Right lobe of liver (tissue), 6 donors: ENCODE measurements at regions not wholly inside any gene's neighbourhood (a gene's known extent, or its start where the extent isn't known, plus 50 kb on each side); places are given as distances from the start of the nearest gene placed in this dataset.

Source experiments
- ATAC-seq, 4 donors: fragments of 200-7000 bp; cut with Tn5 transposase; one replicate each; pipeline ENCODE4 v1.9.1; 2020; ENCODE audit warnings: mild to moderate bottlenecking in 4 of 4, moderate library complexity in 4 of 4
- DNase-seq, 3 donors: peaks; one replicate each; pipeline ENCODE4 v3.0.0-alpha.2; 2020
- H3K27ac ChIP-seq, 3 donors: fragments of 200-600 bp; one replicate each; pipeline ENCODE4 v1.8.0; 2022
- H3K27me3 ChIP-seq, 2 donors: fragments of 200-600 bp; one replicate each; pipeline ENCODE4 v1.8.0; 2022
- H3K36me3 ChIP-seq, 4 donors: fragments of 200-600 bp; sonication (generic) in 1 of 4; one replicate each; pipeline versions ENCODE4 v1.5.1 to v1.8.0; 2017 to 2022; ENCODE audit warnings: control low read depth in 1 of 4
- H3K4me1 ChIP-seq, 4 donors: fragments of 200-600 bp; sonication (generic) in 1 of 4; one replicate each; pipeline versions ENCODE4 v1.5.1 to v1.8.0; 2017 to 2022; ENCODE audit warnings: control low read depth in 1 of 4
- H3K4me3 ChIP-seq, 3 donors: fragments of 200-600 bp; one replicate each; pipeline ENCODE4 v1.8.0; 2022
- H3K9me3 ChIP-seq, 4 donors: fragments of 200-600 bp; sonication (generic) in 1 of 4; one replicate each; pipeline versions ENCODE4 v1.5.1 to v1.8.0; 2017 to 2022; ENCODE audit warnings: control low read depth in 1 of 4
- CTCF ChIP-seq, 4 donors: fragments of 200-600 bp in 3 of 4; fragments of 450-650 bp in 1 of 4; IDR thresholded peaks; one replicate each; pipeline versions ENCODE4 v1.5.1 to v1.8.0; 2016 to 2022; ENCODE audit warnings: antibody characterized with exemption in 4 of 4, mild to moderate bottlenecking in 2 of 4
- POLR2A ChIP-seq: fragments of 450-650 bp; IDR thresholded peaks from one replicate; pipeline ENCODE4 v1.6.1; 2017; ENCODE audit warnings: antibody characterized with exemption, mild to moderate bottlenecking
- WGBS: methylation state at CpG from one replicate; pipeline ENCODE4 v1.1.6; 2018; ENCODE audit warnings: low coverage, low lambda C conversion rate; ENCODE audit not compliant: insufficient coverage; ENCODE audit errors: missing lambda C conversion rate; 5-methylcytosine and 5-hydroxymethylcytosine counted together
- intact Hi-C, 2 donors: fragments of 100-400 bp; cut with DNase I; formaldehyde crosslinking; loops; one replicate each; pipeline versions ENCODE4 v1.11.2 to v1.14.1; 2022
- donor health status: DM: no; HTN: yes; CAD: no.
- donor health status: DM: no; HTN: no; CAD: no.
- donor health status: DM: no; HTN: no; CAD: no.
- donor health status: DM: no; HTN: yes; CAD: no.
- donor health status: DM: no; HTN: yes; CAD: no.

GRCh38 chr1:30811187-30811586 lies 53.6 kb upstream of the LAPTM5 start:
- ATAC-seq (no peak), DNase-seq (no peak)
- Histone ChIP-seq H3K27me3 (no peaks in the 10 kb centered on the region), H3K9me3 (no peaks in the 10 kb centered on the region), H3K4me3 (no peak overlapping the region), H3K27ac (no peak overlapping the region), H3K4me1 (no peaks in the 10 kb centered on the region), H3K36me3 (no peaks in the 10 kb centered on the region)
- intact Hi-C loops: no loop called here
- TF ChIP-seq POLR2A (no peak), CTCF (IDR thresholded peaks at IDR 0.05) (no peak)

GRCh38 chr1:30810416-30811080 lies 53.0 kb upstream of the LAPTM5 start:
- no peak for TF ChIP-seq CTCF (IDR thresholded peaks at IDR 0.05)
- no peak for TF ChIP-seq POLR2A
- DNase-seq (no peak), ATAC-seq (no peak)
- H3K4me1 ChIP-seq: no peaks in the 10 kb centered on the region
- H3K27me3 ChIP-seq: no peaks in the 10 kb centered on the region
- H3K36me3 ChIP-seq: no peaks in the 10 kb centered on the region
- intact Hi-C loops: no loop called here
- no peaks in the 10 kb centered on the region for H3K9me3 ChIP-seq
- H3K27ac ChIP-seq: no peak overlapping the region
- WGBS: 71% methylated on average over 12 of the region's 12 CpGs
- H3K4me3 ChIP-seq: no peak overlapping the region

- Histone ChIP-seq H3K27ac (no peak overlapping the region), H3K9me3 (no peaks in the 10 kb centered on the region)
These were observed 52.1 kb upstream of the LAPTM5 start for GRCh38 chr1:30809514-30810263.

GRCh38 chr1:30808067-30808662 lies 50.6 kb upstream of the LAPTM5 start:
- ATAC-seq (no peak), DNase-seq (no peak)
- TF ChIP-seq CTCF (IDR thresholded peaks at IDR 0.05) (no peak), POLR2A (no peak)
- WGBS: 50% methylated on average over 1 of the region's 3 CpGs
- Histone ChIP-seq H3K27me3 (no peaks in the 10 kb centered on the region), H3K4me3 (no peak overlapping the region), H3K4me1 (no peaks in the 10 kb centered on the region), H3K9me3 (no peaks in the 10 kb centered on the region), H3K36me3 (no peaks in the 10 kb centered on the region), H3K27ac (no peak overlapping the region)
- intact Hi-C loops: no loop called here

More at GRCh38 chr1:30809514-30810263, 52.1 kb upstream of the LAPTM5 start:
- intact Hi-C loops: no loop called here
- ATAC-seq (peak in 1 of 4 donors; percentile 45), DNase-seq (no peak)
- no peaks in the 10 kb centered on the region for H3K36me3 ChIP-seq
- H3K4me3 ChIP-seq: no peak overlapping the region
- no peaks in the 10 kb centered on the region for H3K4me1 ChIP-seq
- TF ChIP-seq POLR2A (no peak), CTCF (IDR thresholded peaks at IDR 0.05) (no peak)
- 39% methylated on average over 10 of the region's 14 CpGs for WGBS
- H3K27me3 ChIP-seq: no peaks in the 10 kb centered on the region
